Panc1 (cell line): ENCODE measurements at regions not wholly inside any gene's neighbourhood (a gene's known extent, or its start where the extent isn't known, plus 50 kb on each side); places are given as distances from the start of the nearest gene placed in this dataset.

ENCODE experiments used
- CTCF ChIP-seq: fragments of 450-650 bp; IDR thresholded peaks from 2 replicates; pipeline ENCODE4 v1.5.1; 2017; ENCODE audit warnings: mild to moderate bottlenecking
- POLR2AphosphoS5 ChIP-seq: IDR thresholded peaks from 2 replicates; pipeline ENCODE4 v1.6.1; 2012; ENCODE audit warnings: mild to moderate bottlenecking, low read depth, low read length, moderate library complexity
- REST ChIP-seq, 2 experiments: IDR thresholded peaks; 2 replicates each; pipeline ENCODE4 v1.6.1; 2011 to 2012; ENCODE audit warnings: low read depth in 2 of 2, control low read depth in 1 of 2, low read length in 1 of 2, mild to moderate bottlenecking in 1 of 2, moderate library complexity in 1 of 2; ENCODE audit not compliant: insufficient read depth in 1 of 2

GRCh38 chr14:71621980-71622605 is 310.1 kb upstream of the RGS6 start:
- TF ChIP-seq CTCF (no peak), REST (IDR thresholded peaks at IDR 0.05; ENCODE audit: insufficient read depth in 1 of 2, low read depth in 2 of 2, low read length in 1 of 2) (no peak), POLR2AphosphoS5 (no peak)
